Thyroid gland (tissue), 4 donors: ENCODE measurements at regions not wholly inside any gene's neighbourhood (a gene's known extent, or its start where the extent isn't known, plus 50 kb on each side); places are given as distances from the start of the nearest gene placed in this dataset.

Source experiments
- POLR2A ChIP-seq, 2 donors: fragments of 450-650 bp; IDR thresholded peaks; one replicate each; pipeline ENCODE4 v1.6.1; 2017; ENCODE audit warnings: antibody characterized with exemption in 2 of 2, mild to moderate bottlenecking in 2 of 2, moderate library complexity in 1 of 2
- TF ChIP-seq, protein P1 (sequence below), 6 experiments: fragments of 200-600 bp in 3 of 6; fragments of 450-650 bp in 3 of 6; sonication (generic) in 3 of 6; IDR thresholded peaks; one replicate each; pipeline ENCODE4 v1.5.1; 2016 to 2019; ENCODE audit warnings: antibody characterized with exemption in 6 of 6, mild to moderate bottlenecking in 2 of 6, inconsistent platforms in 1 of 6, moderate library complexity in 1 of 6

DNA sequence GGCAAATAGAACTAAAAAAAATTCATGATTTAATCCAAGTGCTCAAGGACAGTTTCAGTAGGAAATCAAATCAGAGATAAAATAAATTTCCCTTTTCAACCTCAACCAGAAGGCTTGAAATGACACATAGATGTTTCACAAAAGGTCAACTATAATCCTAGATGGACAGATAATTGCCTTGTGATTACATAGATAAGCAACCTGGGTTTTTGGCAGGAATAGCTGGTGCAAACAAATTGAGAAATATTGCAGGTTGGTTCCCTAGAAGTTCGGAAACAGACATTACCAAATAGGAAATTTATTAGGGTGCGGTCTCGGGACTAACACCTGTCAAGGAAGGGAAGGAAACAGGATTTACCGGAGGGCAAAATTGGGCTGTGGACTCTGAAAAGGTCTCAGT is 497.5 kb downstream of the COG6 start:
- TF ChIP-seq, protein P1, sequence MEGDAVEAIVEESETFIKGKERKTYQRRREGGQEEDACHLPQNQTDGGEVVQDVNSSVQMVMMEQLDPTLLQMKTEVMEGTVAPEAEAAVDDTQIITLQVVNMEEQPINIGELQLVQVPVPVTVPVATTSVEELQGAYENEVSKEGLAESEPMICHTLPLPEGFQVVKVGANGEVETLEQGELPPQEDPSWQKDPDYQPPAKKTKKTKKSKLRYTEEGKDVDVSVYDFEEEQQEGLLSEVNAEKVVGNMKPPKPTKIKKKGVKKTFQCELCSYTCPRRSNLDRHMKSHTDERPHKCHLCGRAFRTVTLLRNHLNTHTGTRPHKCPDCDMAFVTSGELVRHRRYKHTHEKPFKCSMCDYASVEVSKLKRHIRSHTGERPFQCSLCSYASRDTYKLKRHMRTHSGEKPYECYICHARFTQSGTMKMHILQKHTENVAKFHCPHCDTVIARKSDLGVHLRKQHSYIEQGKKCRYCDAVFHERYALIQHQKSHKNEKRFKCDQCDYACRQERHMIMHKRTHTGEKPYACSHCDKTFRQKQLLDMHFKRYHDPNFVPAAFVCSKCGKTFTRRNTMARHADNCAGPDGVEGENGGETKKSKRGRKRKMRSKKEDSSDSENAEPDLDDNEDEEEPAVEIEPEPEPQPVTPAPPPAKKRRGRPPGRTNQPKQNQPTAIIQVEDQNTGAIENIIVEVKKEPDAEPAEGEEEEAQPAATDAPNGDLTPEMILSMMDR (IDR thresholded peaks at IDR 0.05): no peak
- no peak for TF ChIP-seq POLR2A (IDR thresholded peaks at IDR 0.05)
